NCI-H69 (cell line): ENCODE measurements at regions not wholly inside any gene's neighbourhood (a gene's known extent, or its start where the extent isn't known, plus 50 kb on each side); places are given as distances from the start of the nearest gene placed in this dataset.
"Not testable (repeated sequence)": the region's sequence is repeated elsewhere in the genome, so short reads cannot be mapped to it uniquely, and the experiment has no call there.

ENCODE experiments used
- DNase-seq: peaks from one replicate; lab custom pipeline; 2025; lab: John Stamatoyannopoulos, UW

- DNase-seq: no peak
Observed at GRCh38 chr11:105432241-105432995, 177.5 kb upstream of the GRIA4 start.

- no peak for DNase-seq
Observed at GRCh38 chr11:105429096-105429910, 180.6 kb upstream of the GRIA4 start.

GRCh38 chr11:105407101-105407500 is 202.8 kb upstream of the GRIA4 start:
- no peak for DNase-seq

- no peak for DNase-seq
Observed at GRCh38 chr11:105401269-105401809, 208.5 kb upstream of the GRIA4 start.

- no peak for DNase-seq
Observed at GRCh38 chr11:105399511-105399910, 210.4 kb upstream of the GRIA4 start.

GRCh38 chr11:105398636-105399035 is 211.2 kb upstream of the GRIA4 start:
- no peak for DNase-seq

- no peak for DNase-seq
Observed at GRCh38 chr11:105393326-105393725, 216.5 kb upstream of the GRIA4 start.

GRCh38 chr11:105392556-105392955 is 217.3 kb upstream of the GRIA4 start:
- DNase-seq: no peak

- no peak for DNase-seq
Observed at GRCh38 chr11:105389952-105390351, 219.9 kb upstream of the GRIA4 start.

GRCh38 chr11:105388006-105388405 is 221.9 kb upstream of the GRIA4 start:
- no peak for DNase-seq

GRCh38 chr11:105381941-105382340 is 227.9 kb upstream of the GRIA4 start:
- DNase-seq: no peak

- DNase-seq: no peak
Observed at GRCh38 chr11:105377870-105378269, 232.0 kb upstream of the GRIA4 start.

GRCh38 chr11:105372206-105372605 is 232.6 kb upstream of the CARD18 start:
- DNase-seq: no peak

GRCh38 chr11:105371311-105371710 is 231.7 kb upstream of the CARD18 start:
- no peak for DNase-seq

GRCh38 chr11:105368711-105369110 is 229.1 kb upstream of the CARD18 start:
- no peak for DNase-seq

GRCh38 chr11:105367129-105367528 is 227.6 kb upstream of the CARD18 start:
- DNase-seq: no peak

GRCh38 chr11:105361651-105362050 is 222.1 kb upstream of the CARD18 start:
- DNase-seq: no peak

GRCh38 chr11:105357764-105358163 is 218.2 kb upstream of the CARD18 start:
- DNase-seq: no peak

- no peak for DNase-seq
Observed at GRCh38 chr11:105357146-105357545, 217.6 kb upstream of the CARD18 start.

GRCh38 chr11:105349867-105350266 is 210.3 kb upstream of the CARD18 start:
- DNase-seq: not testable (repeated sequence)

- peak; percentile 15 for DNase-seq
Observed at GRCh38 chr11:105344938-105345337, 205.4 kb upstream of the CARD18 start.

- DNase-seq: no peak
Observed at GRCh38 chr11:105334025-105334714, 194.6 kb upstream of the CARD18 start.
